Gastrocnemius medialis (tissue), 4 donors: ENCODE measurements at regions not wholly inside any gene's neighbourhood (a gene's known extent, or its start where the extent isn't known, plus 50 kb on each side); places are given as distances from the start of the nearest gene placed in this dataset.

Experiments used
- POLR2A ChIP-seq, 2 donors: fragments of 450-650 bp; IDR thresholded peaks; one replicate each; pipeline ENCODE4 v1.6.1; 2017; ENCODE audit warnings: antibody characterized with exemption in 2 of 2, mild to moderate bottlenecking in 2 of 2, moderate library complexity in 2 of 2
- TF ChIP-seq, protein P1 (sequence below), 5 experiments: fragments of 450-650 bp in 3 of 5; fragments of 200-600 bp in 2 of 5; sonication (generic) in 2 of 5; IDR thresholded peaks in 4 of 5; conservative IDR thresholded peaks in 1 of 5; 1 replicate in 4 of 5; 2 replicates in 1 of 5; pipeline ENCODE4 v1.5.1; 2016 to 2019; ENCODE audit warnings: antibody characterized with exemption in 5 of 5, mild to moderate bottlenecking in 3 of 5, moderate library complexity in 3 of 5

DNA sequence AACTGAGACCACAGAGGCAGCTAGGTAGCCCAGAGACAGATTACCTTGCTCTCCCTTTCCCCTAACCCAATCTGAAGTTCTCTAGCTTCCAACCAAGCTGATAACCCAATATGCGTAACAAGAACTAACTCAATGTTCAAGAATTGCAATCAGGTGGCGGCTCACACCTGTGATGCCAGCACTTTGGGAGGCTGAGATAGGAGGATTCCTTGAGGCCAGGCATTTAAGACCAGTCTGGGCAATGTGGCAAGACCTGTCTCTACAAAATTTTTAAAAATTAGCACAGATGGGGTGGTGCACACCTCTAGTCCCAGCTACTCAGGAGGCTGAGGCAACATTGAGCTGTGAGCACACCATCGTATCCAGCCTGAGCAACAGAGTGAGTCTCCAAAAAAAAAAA lies 86.7 kb upstream of the IPO5 start:
- TF ChIP-seq, protein P1, sequence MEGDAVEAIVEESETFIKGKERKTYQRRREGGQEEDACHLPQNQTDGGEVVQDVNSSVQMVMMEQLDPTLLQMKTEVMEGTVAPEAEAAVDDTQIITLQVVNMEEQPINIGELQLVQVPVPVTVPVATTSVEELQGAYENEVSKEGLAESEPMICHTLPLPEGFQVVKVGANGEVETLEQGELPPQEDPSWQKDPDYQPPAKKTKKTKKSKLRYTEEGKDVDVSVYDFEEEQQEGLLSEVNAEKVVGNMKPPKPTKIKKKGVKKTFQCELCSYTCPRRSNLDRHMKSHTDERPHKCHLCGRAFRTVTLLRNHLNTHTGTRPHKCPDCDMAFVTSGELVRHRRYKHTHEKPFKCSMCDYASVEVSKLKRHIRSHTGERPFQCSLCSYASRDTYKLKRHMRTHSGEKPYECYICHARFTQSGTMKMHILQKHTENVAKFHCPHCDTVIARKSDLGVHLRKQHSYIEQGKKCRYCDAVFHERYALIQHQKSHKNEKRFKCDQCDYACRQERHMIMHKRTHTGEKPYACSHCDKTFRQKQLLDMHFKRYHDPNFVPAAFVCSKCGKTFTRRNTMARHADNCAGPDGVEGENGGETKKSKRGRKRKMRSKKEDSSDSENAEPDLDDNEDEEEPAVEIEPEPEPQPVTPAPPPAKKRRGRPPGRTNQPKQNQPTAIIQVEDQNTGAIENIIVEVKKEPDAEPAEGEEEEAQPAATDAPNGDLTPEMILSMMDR (IDR thresholded peaks at IDR 0.05 in 4 of 5, conservative IDR thresholded peaks at IDR 0.05 in 1 of 5), result no peak
- TF ChIP-seq POLR2A (IDR thresholded peaks at IDR 0.05), result no peak
